Brain pericyte (primary cell): ENCODE measurements at regions not wholly inside any gene's neighbourhood (a gene's known extent, or its start where the extent isn't known, plus 50 kb on each side); places are given as distances from the start of the nearest gene placed in this dataset.
"Not testable (repeated sequence)": the region's sequence is repeated elsewhere in the genome, so short reads cannot be mapped to it uniquely, and the experiment has no call there.

ENCODE experiments used
- DNase-seq: peaks from one replicate; pipeline ENCODE4 v3.0.0-alpha.2; 2012; ENCODE audit warnings: low read depth, low spot score

DNA sequence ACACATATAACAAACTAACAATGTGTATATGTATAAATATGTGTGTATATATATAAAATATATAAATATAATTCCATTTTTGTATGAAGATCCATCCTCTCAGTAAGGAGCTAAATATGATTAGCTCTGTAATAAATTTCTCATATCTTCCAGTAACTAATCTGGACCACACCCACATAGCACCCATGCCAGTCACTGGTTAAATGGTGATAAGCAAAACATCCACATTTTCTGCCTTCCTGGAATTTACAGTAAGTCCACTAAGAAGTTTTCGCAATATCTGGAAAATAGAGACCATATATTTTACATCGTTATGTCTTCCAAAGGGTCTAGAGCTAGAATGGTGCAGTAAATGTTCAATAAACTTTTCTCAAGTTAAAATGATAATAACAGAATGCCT lies 151.5 kb upstream of the STMND1 start:
- DNase-seq: no peak

DNA sequence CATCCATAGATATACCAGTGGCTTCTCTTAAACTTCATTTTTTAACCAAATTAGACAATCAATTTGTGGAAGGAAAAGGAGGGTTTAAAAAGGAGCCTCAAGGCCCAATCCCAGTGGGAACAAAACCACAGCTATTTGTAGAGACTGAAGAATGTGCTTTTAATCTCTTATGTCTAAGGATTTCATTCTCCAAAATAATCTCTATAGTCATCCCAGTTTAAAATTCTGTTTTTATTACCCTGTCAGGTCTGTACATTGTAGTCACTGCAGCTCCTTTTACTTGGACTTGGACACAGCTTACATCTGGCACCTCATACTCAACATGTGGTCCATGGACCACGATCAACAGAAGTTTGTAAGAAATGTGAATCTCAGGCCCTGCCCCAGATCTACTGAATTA lies 152.1 kb upstream of the STMND1 start:
- no peak for DNase-seq

DNA sequence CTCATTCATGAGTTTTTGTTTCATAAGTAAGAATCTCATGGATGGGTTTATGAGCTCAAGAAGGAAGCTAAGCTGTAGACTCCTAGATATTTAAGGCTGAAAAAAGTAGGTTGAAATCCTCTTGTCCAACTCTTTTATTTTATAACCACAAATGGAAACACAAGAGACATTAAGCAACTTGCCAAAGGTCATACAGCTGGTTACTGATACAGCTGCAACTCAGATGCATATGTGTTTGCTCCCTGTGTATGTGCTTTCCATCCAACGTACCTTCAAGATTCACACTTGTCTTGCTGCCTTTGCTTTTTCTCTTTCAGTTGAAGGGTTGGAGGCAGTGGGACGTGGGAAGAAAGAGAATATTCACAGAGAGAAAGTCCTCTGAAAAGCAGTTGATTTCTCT lies 153.5 kb upstream of the STMND1 start:
- DNase-seq: no peak

DNA sequence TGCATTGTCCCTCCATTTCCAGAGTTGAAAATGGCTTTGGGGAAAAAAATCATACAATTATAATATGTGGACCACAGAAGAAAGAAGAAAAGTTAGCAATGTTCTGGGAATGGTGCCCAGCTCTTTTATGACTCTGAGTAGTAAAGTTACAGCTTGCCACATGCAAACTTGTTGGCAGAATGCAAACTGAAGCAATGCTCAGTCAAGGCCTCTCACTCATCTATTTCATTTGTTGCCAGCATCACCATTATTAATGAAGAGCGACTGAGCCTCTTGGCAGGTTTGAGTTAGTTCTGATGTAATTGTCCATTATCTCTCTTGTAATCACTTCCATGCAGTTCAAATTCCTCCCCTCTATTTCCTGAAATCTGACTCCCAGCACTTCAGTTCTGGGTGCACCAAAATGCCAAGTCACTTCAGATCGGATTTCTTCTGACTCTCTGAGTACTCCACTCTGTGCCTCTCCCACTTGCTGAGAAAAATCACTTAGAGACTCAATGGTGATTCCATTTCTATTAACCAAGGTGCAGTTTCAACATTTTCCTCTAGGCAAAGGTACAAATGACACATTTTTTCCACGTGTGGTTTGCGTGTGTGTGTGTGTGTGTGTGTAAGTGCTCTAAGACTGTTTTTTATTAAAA lies 154.4 kb upstream of the STMND1 start:
- DNase-seq: peak; percentile 24

DNA sequence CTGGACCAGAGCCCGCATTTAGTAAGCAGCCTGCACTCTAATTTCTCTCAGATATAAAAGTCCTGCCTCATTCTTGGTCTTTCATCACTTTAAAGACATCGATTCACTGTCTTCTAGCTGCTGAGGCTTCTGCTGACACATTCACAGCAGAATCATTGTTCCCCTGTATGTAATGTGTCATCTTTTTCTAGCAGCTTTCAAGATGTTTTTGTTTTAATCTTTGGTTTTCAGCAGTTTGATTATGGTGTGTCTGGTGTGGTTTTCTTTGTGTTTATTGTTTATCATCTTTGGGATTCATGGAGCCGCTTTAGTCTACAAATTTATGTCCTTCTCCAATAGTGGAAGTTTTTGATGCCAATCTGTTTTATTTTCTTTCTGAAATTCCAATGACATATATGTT lies 157.3 kb upstream of the STMND1 start:
- no peak for DNase-seq

DNA sequence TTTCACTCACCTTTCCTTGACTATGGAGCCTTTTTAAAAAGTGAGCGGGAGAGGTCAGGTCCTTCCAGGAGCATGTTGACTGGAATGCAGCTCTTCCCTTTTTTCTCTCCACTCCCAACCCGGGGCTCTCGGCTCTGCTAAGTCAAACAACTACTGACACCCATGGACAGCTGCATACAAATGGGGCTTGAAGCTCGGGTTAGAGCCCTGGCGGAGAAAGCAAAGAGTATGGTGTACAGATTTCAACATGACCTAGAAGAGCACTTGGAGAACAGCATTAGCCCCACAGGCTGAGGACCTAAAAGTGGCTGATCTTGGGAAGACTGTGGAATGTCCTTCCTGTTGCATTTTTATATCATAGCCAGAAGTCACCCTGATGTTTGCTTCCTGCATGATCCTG lies 162.0 kb upstream of the STMND1 start:
- DNase-seq: no peak

DNA sequence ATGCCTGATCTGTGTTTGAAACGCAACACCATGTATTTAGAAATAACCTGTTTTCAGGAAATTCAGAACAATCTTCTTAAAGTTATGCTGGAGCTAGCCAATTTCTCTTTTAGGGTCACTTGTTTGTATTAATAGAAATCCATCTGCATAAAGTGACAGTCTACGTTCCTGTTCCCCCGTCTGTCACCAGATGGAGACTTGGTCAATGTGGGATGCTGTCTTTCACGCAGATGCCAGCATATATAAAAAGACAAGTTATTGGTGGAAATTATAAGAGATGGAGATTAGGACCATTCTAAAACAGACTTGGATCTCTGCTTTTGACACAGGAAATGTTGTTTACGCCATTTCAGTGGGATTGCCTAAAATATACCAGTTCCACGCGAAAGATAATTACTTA lies 162.5 kb upstream of the STMND1 start:
- DNase-seq: no peak

DNA sequence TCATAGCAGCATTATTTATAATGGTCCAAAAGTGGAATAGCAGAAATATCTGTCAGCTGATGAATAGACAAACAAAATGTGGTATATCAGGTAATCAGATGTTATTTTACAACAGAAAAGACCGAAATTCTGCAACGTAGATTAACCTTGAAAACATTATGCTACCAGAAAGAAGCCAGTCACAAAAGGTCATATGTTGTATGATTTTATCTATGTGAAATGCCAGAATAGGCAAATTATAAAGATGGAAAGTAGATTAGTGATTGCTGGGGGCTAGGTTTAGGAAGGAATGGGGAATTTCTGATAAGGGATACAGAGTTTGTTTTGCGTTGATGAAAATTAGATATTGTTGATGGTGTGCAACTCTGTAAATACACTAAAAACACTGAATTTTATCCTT lies 165.0 kb upstream of the STMND1 start:
- DNase-seq: no peak

DNA sequence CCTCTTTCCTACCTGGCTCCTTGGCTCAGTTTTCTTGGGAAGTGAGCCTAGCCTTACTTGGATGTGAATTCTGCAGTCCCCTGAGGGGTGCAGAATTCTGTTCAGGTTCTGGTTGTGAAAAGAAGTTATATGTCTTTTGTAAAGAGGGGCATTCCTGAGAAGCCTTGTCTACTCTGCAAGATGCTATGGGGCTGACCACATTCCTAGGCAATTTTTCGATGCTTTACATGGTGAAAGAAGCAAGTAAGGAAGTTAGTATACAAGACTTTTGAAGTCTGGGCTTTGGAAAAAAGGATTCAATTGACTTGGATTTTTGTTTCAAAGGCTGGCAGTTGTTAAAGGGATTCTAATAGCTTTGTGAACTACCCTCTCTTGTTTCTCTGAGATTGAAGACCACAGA lies 167.9 kb upstream of the STMND1 start:
- no peak for DNase-seq

DNA sequence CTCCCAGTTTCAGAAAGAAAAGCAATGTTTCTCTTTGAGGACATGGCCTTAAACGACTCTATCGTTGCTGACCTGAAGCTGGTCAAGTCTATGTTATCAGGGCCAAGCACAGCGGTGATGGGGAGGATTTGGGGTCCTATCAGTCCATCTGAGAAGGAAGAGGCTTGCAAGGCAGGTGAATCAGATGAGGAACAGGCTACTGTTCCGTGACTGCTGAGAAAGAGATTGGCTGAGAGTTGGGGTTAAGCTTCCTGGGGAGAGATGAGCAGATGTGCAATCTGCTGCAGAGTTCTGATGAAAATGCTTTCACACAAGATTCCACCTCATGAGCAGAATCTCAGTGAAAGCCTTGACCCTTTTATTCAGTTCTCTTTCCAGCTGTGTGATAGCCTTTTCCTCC lies 168.3 kb upstream of the STMND1 start:
- no peak for DNase-seq

DNA sequence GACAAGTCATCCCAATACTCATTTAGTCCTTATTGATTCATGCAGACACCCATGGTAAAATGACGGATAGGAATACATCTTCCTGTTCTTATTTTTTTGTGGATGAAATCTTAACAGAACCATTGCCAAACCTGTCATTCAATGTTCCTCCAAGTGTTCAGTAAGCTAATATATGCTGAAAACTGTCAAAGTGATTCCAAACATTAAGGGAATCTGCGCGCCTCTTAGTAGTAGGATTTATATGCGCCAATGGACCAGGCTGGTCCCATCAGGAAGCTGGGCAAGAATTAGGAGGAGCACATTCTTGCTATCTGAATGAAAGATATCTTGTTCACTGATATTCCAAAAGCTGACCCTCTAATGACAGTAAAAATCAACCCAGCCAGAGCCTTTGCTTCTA lies 168.9 kb upstream of the STMND1 start:
- DNase-seq: no peak

DNA sequence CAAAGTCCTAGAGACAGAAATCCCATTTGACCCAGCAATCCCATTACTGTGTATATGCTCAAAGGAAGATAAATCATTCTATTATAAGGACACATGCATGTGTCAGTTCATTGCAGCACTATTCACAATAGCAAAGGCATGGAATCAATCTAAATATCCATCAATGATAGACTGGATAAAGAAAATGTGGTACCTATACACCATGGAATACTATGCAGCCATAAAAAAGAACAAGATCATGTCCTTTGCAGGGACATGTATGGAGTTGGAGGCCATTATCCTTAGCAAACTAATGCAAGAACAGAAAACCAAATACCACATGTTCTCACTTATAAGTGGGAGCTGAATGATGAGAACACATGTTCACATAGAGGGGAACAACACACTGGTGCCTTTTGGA lies 169.8 kb upstream of the ATXN1 start:
- DNase-seq: not testable (repeated sequence)

DNA sequence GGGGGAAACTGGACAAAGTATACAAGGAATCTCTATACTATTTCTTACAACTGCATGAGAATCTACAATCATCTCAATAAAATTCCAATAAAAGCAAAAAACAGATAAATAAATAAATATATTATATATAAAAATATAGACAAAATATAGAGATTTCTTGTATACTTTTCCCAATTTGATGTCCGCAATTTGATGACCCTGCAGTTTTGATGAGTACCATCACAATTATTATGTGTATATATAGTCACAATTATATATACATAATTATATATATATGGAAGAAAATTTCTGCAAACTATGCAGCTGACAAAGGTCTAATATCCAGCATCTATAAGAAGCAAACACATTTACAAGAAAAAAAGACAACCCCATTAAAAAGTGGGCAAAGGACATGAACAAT lies 169.2 kb upstream of the ATXN1 start:
- no peak for DNase-seq

DNA sequence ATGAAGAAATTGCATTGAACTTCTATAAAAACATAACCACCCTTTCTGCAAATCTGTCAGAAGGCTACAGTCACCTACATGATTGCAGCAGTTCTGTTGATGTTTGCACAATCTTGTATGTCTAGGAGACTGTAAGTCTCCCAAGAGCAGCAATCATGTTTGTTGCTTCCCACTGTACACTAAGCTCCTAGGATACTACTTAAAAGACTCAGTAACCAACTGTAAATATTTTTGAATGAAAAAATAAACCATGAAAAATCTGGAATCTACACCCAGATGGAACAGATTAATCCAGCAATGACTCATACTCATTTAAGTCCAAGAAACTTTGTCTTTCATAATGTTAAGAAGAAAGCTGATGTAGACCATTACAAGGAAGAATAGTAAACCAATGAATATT lies 168.5 kb upstream of the ATXN1 start:
- DNase-seq: peak; percentile 66

DNA sequence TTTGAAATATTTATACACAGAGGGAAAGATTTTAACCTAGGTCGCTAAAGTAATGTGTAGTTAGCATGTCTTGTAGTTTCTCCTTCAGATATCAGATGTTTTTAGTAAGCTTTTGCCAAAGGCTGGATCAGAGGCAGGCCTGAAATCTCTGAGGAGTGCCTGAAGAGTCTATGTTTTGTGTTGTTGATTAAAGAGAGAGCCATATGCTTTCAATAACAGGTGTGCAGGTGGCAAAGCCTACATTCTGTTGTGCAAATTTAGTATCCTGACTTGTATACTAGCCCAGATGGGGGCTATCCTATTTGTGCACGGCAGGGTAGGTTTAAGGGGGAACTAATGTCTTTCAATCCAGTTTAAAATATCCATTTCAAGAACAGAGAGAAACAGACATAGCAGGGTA lies 167.1 kb upstream of the ATXN1 start:
- no peak for DNase-seq

DNA sequence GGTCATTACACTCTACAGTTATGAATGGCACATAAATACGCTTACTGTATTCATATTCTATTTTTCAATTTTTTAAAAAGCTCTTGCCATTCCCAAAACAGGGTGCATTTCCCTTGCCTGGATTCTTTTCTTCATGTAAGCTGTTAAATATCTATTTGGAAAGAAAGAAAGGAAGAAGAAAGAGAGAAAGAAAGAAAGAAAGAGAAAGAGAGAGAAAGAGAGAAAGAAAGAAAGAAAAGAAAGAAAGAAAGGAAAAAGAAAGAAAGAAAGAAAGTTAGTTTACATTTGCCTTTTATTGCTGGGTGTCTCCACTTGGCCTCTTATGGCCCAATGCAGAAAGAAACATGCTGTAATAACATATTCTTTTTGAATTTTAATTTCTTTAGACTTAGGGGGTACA lies 165.9 kb upstream of the ATXN1 start:
- DNase-seq: no peak

DNA sequence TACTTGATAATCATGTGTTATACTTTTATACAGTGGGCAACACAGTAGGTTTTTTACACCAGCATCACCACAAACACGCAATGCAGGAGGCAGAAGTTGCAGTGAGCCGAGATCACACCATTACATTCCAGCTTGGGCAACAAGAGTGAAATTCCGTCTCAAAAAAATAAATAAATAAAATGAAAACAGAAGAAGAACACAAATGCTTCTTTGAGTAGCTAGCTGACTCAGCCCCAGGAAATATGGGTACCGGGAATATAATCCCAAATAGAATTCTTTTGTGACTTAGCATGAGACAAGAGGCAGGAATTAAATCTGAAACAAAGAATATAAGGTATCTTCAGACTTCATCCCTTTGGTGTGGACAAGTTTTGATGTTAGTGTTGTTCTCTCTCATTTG lies 164.2 kb upstream of the ATXN1 start:
- no peak for DNase-seq

DNA sequence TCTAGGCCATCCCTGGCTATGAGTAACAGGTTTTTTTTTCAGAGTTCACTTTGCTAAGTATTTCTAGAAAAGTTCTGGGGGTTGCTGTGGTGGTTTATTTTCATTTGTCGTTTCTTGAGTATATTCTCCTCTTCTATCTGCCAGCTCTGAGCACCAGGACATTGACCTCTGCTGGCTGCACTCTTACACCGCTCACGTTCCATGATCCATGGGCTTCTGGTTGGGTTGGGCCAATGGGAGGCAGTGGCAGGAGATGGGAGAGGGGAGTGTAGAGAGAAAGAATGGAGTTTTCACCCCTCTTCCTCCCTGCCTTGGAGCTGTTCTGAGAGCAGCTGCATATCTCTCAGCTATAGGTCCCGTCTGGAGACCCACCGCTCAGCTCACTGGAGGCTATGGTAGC lies 161.0 kb upstream of the ATXN1 start:
- no peak for DNase-seq

DNA sequence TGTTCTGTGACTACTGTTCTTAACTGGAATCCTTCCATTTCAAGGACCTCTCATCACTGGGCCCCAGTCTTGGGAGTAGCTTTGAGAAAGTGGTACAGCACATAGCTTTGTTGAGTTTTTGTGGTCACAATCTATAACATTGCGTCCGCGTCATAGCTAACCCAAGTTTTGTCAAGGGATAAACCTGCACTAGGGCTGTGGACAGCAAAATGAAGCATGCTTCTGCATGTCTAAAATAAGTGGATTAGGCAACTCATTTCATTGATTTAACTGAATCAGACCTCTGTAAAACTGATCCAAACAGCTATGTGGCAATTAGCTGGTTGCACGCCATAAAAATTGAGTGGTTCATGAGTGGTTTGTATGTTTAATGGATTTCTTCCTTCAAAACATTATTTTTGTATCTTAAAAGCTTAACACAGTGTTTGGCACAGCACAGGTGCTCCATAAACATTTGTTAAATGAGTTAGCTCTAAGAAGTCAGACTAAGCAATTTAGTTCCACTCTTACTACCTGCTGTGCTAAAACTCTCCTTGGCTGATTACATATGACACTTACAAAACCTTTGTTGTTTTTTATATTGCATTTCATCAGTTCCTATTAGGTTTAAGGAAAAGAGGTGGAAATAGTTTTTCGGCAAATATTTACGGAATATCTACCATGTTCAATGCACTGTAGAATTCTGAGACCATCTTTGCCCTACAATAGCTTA lies 160.3 kb upstream of the ATXN1 start:
- DNase-seq: no peak

DNA sequence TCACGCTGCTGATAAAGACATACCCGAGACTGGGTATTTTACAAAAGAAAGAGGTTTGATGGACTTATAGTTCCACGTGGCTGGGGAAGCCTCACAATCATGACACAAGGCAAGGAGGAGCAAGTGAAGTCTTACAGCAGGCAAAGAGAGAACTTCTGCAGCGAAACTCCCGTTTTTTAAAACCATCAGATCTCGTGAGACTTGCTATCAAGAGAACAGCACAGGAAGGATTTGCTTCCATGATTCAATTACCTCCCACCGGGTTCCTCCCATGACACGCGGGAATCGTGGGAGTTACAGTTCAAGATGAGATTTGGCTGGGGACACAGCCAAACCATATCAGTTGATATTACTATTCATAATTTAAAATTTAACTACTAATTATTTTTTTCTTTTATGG lies 157.3 kb upstream of the ATXN1 start:
- no peak for DNase-seq

DNA sequence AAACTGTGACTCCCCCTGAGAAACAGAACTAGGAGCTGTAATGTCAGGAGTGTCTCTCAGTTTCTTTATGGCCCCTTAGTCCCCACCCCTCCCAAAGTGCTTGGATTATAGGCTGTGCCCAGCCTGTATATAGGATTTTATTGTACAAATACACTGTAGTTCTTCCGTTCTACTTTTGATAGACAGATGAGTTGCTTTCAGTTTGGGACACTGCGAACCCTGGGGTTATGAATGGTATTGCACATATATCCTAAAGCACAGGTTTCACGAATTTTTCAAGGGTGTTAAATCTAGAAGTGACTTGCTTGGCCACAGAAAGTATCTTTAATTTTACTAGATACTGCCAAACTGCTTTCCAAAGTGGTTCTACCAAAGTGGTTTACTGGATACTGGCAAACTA lies 152.9 kb upstream of the ATXN1 start:
- no peak for DNase-seq

DNA sequence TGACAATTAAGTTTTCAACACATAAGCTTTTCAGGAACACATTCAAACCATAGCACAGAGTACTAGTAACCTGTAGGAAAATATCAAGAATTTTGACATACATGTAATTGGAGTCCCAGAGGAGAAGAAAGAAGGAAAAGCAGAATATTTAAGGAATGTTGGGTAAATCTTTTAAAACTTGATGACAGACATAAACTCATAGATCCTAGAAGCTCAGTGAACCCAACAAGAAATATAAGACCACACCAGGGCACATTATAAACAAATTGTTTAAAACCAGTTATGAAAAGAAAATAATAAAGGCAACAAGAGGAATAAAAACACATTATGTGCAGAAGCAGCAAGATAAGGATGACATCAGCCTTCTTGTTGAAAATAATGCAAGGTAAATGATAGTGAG lies 151.5 kb upstream of the ATXN1 start:
- no peak for DNase-seq

DNA sequence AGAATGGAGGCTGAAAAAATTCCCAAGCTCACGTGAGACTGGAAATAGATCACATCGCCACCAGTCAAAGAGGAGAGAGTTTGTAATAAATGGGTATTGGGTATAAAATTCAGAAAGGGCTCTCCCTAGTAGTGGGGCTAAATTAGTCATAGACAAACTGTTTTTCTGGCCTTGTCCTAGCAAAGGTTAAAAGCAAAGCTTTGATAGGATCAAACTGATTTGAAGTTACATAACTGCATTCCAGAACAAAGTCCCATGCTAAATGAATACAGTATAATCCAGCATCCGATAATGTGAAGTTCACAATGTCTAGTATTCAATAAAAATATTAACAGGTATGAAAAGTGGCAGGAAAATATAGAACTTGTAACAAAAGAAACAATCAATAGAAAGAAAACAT lies 149.8 kb upstream of the ATXN1 start:
- no peak for DNase-seq
